Kidney (tissue), 13 donors: ENCODE measurements at regions not wholly inside any gene's neighbourhood (a gene's known extent, or its start where the extent isn't known, plus 50 kb on each side); places are given as distances from the start of the nearest gene placed in this dataset.

Source experiments
- DNase-seq, 5 donors: peaks; one replicate each; pipeline ENCODE4 v3.0.0-alpha.2; 2013 to 2020
- FAIRE-seq: peaks from 2 replicates; lab custom pipeline; 2012; peaks lifted over from hg19 to GRCh38; lab: Jason Lieb, UNC
- H3K27ac ChIP-seq, 2 donors: one replicate each; pipeline ENCODE4 v1.7.0; 2013; ENCODE audit warnings: low read depth in 2 of 2, low read length in 2 of 2, inconsistent platforms in 1 of 2
- H3K27me3 ChIP-seq: one replicate; pipeline ENCODE4 v1.7.1; 2013; ENCODE audit warnings: low read length, inconsistent platforms; ENCODE audit not compliant: control insufficient read depth, insufficient read depth
- H3K36me3 ChIP-seq, 3 donors: one replicate each; pipeline versions ENCODE4 v1.7.0 to v1.7.1; 2013; ENCODE audit warnings: low read length in 3 of 3, control low read depth in 1 of 3, inconsistent platforms in 1 of 3; ENCODE audit not compliant: insufficient read depth in 3 of 3, control insufficient read depth in 2 of 3
- H3K4me1 ChIP-seq, 3 donors: one replicate each; pipeline versions ENCODE4 v1.7.0 to v1.7.1; 2013; ENCODE audit warnings: low read length in 3 of 3, inconsistent platforms in 1 of 3, low read depth in 1 of 3; ENCODE audit not compliant: control insufficient read depth in 2 of 3, insufficient read depth in 2 of 3
- H3K4me3 ChIP-seq, 3 donors: one replicate each; pipeline versions ENCODE4 v1.7.0 to v1.8.1; 2013; ENCODE audit warnings: low read length in 3 of 3, control low read depth in 1 of 3, inconsistent platforms in 1 of 3
- H3K9ac ChIP-seq, 3 donors: one replicate each; pipeline versions ENCODE4 v1.7.0 to v1.7.1; 2013; ENCODE audit warnings: low read length in 3 of 3, control low read depth in 1 of 3, inconsistent platforms in 1 of 3
- H3K9me3 ChIP-seq, 3 donors: one replicate each; pipeline versions ENCODE4 v1.7.0 to v1.7.1; 2013; ENCODE audit warnings: low read length in 3 of 3, control low read depth in 1 of 3, inconsistent platforms in 1 of 3; ENCODE audit not compliant: control insufficient read depth in 2 of 3, insufficient read depth in 1 of 3
- intact Hi-C: fragments of 100-400 bp; cut with DNase I; formaldehyde crosslinking; loops from one replicate; pipeline ENCODE4 v1.11.1; 2022
- TF ChIP-seq, protein P1 (sequence below): IDR thresholded peaks from 3 replicates; pipeline ENCODE4 v1.5.1; 2012; ENCODE audit warnings: mild to moderate bottlenecking, moderate library complexity, borderline replicate concordance; ENCODE audit not compliant: insufficient read depth; ENCODE audit errors: extremely low read depth
- donor health status: control.
- donor health status: control.
- donor health status: control.
- donor health status: control.
- donor health status: control.
- donor health status: DM: yes; HTN: yes; CAD: no.
- donor health status: Normal renal cell carcinoma (clear cell type).

DNA sequence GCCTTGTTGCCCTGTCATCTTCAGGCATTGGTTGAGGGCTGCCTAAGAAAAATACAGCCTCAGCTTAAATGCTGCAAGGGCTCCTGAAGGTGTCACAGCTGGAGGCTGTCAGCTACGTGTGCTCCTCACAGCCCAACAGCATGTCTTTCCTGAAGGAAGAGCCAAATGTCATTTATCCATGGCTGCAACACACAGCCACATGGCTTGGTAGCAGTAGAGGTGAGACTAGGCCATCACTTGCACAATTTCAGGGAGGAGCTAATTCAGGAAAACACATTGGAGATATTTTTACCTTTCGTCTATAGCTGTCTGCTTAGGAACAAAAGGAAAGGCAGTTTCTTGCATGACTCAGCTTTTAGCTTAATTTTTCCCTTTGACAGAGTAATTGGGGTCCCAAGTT lies 260.7 kb downstream of the SYK start:
- intact Hi-C loops: no loop called here
- peaks cover 0 to 6% (median 3%) of the 10 kb centered on the region in 3 donors for H3K4me1 ChIP-seq
- no peak overlapping the region for H3K9ac ChIP-seq
- no peaks in the 10 kb centered on the region for H3K27me3 ChIP-seq
- H3K27ac ChIP-seq: no peak overlapping the region
- DNase-seq (no peak), FAIRE-seq (no peak)
- no peaks in the 10 kb centered on the region for H3K9me3 ChIP-seq
- H3K36me3 ChIP-seq: no peaks in the 10 kb centered on the region
- no peak overlapping the region for H3K4me3 ChIP-seq
- TF ChIP-seq, protein P1, sequence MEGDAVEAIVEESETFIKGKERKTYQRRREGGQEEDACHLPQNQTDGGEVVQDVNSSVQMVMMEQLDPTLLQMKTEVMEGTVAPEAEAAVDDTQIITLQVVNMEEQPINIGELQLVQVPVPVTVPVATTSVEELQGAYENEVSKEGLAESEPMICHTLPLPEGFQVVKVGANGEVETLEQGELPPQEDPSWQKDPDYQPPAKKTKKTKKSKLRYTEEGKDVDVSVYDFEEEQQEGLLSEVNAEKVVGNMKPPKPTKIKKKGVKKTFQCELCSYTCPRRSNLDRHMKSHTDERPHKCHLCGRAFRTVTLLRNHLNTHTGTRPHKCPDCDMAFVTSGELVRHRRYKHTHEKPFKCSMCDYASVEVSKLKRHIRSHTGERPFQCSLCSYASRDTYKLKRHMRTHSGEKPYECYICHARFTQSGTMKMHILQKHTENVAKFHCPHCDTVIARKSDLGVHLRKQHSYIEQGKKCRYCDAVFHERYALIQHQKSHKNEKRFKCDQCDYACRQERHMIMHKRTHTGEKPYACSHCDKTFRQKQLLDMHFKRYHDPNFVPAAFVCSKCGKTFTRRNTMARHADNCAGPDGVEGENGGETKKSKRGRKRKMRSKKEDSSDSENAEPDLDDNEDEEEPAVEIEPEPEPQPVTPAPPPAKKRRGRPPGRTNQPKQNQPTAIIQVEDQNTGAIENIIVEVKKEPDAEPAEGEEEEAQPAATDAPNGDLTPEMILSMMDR: no peak

DNA sequence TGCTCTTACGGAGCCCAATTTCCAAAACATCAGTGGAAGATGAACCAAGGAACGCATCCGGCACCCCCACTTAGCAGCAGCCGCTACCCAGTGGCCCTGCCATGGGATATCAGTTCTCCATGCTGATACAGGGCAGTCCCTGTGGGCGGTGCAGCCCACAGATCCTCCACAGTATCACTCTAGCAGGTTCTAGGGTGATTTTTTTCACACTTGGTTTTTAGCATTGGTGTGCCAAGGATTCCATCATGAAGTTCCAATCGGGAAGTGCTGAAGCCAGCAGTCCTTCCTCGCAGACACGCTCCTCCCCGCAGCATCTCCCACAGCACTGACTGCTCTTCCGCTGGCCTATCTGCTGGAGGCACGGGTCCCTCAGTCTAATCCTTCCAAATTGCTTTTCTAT lies 261.9 kb downstream of the SYK start:
- DNase-seq (no peak), FAIRE-seq (no peak)
- TF ChIP-seq, protein P1: no peak
- Histone ChIP-seq H3K4me1 (peaks cover 0 to 6% (median 3%) of the 10 kb centered on the region in 3 donors), H3K27ac (no peak overlapping the region), H3K9ac (no peak overlapping the region), H3K36me3 (no peaks in the 10 kb centered on the region), H3K9me3 (no peaks in the 10 kb centered on the region), H3K4me3 (no peak overlapping the region), H3K27me3 (no peaks in the 10 kb centered on the region)
- intact Hi-C loops: no loop called here

DNA sequence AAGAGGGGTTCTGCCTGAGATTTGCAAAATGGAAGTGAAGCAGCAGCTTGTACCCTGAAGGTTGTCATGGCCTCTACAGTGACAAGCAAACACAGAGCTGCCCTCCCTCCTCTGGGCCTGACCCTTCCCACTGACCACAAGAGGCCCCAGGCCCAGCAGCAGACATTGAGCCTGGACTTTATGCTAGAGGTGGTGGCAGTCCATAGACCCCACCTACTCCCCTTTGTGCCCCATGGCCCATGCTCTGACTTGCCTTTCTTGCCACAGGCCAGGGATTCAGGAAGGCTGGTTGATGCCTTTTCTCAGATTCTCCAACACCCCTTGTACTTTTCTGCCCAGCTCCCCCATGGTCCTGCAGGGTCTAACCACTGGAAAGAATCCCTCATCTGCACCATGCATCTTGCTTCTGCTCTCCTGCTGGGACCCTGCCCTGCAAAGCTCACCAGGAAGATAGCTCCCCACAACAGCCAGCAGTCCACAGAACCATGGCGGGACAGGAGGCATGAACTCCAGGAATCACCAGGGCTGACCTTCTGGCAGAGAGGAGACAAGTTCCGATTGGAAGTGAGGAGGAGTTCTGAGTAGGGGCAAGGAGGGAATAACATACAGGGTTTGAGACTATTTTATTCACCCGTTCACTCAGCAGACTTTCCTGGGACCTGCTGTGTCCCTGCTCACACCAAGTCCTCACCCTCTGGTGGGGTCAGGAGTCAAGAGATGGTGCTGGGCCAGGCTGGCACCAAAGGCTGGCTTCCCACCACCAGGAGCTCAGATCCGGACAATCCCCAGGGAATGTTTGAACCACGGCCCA lies 263.8 kb downstream of the SYK start:
- H3K27ac ChIP-seq: no peak overlapping the region
- H3K9ac ChIP-seq: no peak overlapping the region
- peaks cover 0 to 6% (median 3%) of the 10 kb centered on the region in 3 donors for H3K4me1 ChIP-seq
- intact Hi-C loops: no loop called here
- DNase-seq (no peak), FAIRE-seq (no peak)
- H3K27me3 ChIP-seq: no peaks in the 10 kb centered on the region
- TF ChIP-seq, protein P1: no peak
- H3K4me3 ChIP-seq: no peak overlapping the region
- H3K36me3 ChIP-seq: no peaks in the 10 kb centered on the region
- H3K9me3 ChIP-seq: no peaks in the 10 kb centered on the region
